Osteoblast (primary cell): ENCODE measurements at regions not wholly inside any gene's neighbourhood (a gene's known extent, or its start where the extent isn't known, plus 50 kb on each side); places are given as distances from the start of the nearest gene placed in this dataset.

Experiments
- DNase-seq: peaks from one replicate; pipeline ENCODE4 v3.0.0; 2011; ENCODE audit warnings: low spot score, mixed read lengths; ENCODE audit not compliant: insufficient read length; ENCODE audit errors: missing footprints
- H2AFZ ChIP-seq: 2 replicates; pipeline ENCODE4 v1.6.0; 2011; ENCODE audit warnings: mild to moderate bottlenecking, low read length
- H3K27ac ChIP-seq: 2 replicates; pipeline ENCODE4 v1.5.1; 2011; ENCODE audit warnings: mild to moderate bottlenecking, low read depth, low read length, moderate library complexity
- H3K27me3 ChIP-seq: 2 replicates; pipeline ENCODE4 v1.6.0; 2012; ENCODE audit warnings: mild to moderate bottlenecking, control low read depth, inconsistent platforms, low read length, moderate library complexity; ENCODE audit not compliant: insufficient read depth
- H3K36me3 ChIP-seq: 2 replicates; pipeline ENCODE4 v1.5.1; 2011; ENCODE audit warnings: mild to moderate bottlenecking, low read length, control low read depth, moderate library complexity; ENCODE audit not compliant: insufficient read depth
- H3K4me1 ChIP-seq: 2 replicates; pipeline ENCODE4 v1.5.1; 2011; ENCODE audit warnings: mild to moderate bottlenecking, low read length, control low read depth, moderate library complexity; ENCODE audit not compliant: insufficient read depth
- H3K4me2 ChIP-seq: 2 replicates; pipeline ENCODE4 v1.6.0; 2011; ENCODE audit warnings: mild to moderate bottlenecking, low read length; ENCODE audit not compliant: insufficient read depth
- H3K4me3 ChIP-seq: fragments of 200-600 bp; sonication (generic); 3 replicates; pipeline ENCODE4 v1.5.1; 2012; ENCODE audit warnings: mild to moderate bottlenecking, low read length, inconsistent platforms; ENCODE audit not compliant: insufficient read depth
- H3K79me2 ChIP-seq: 2 replicates; pipeline ENCODE4 v1.6.0; 2012; ENCODE audit warnings: mild to moderate bottlenecking, low read length, control low read depth, inconsistent platforms; ENCODE audit not compliant: insufficient read depth
- H3K9me3 ChIP-seq: 2 replicates; pipeline ENCODE4 v1.5.1; 2011; ENCODE audit warnings: low read depth, low read length, control low read depth
- H4K20me1 ChIP-seq: 2 replicates; pipeline ENCODE4 v1.6.0; 2012; ENCODE audit warnings: mild to moderate bottlenecking, low read length, control low read depth; ENCODE audit not compliant: insufficient read depth
- CTCF ChIP-seq: IDR thresholded peaks from 2 replicates; pipeline ENCODE4 v1.5.1; 2011; ENCODE audit warnings: mild to moderate bottlenecking, low read depth, low read length, moderate library complexity; ENCODE audit errors: extremely low read depth

GRCh38 chr13:97844151-97844550, 109.3 kb upstream of the IPO5 start:
- H3K4me2 ChIP-seq: no peak overlapping the region
- no peak for TF ChIP-seq CTCF
- no peaks in the 10 kb centered on the region for H3K4me1 ChIP-seq
- no peak overlapping the region for H2AFZ ChIP-seq
- no peak overlapping the region for H3K27ac ChIP-seq
- H3K79me2 ChIP-seq: no peaks in the 10 kb centered on the region
- H3K27me3 ChIP-seq: peaks cover 30% of the 10 kb centered on the region
- H4K20me1 ChIP-seq: no peaks in the 10 kb centered on the region
- H3K9me3 ChIP-seq: no peaks in the 10 kb centered on the region
- H3K36me3 ChIP-seq: no peaks in the 10 kb centered on the region
- DNase-seq: no peak
- H3K4me3 ChIP-seq: no peak overlapping the region

- Histone ChIP-seq H3K4me2 (no peak overlapping the region), H2AFZ (no peak overlapping the region), H3K79me2 (no peaks in the 10 kb centered on the region), H3K27me3 (peaks cover 5% of the 10 kb centered on the region), H3K4me1 (peaks cover 9% of the 10 kb centered on the region), H3K4me3 (no peak overlapping the region), H4K20me1 (no peaks in the 10 kb centered on the region), H3K9me3 (no peaks in the 10 kb centered on the region), H3K36me3 (no peaks in the 10 kb centered on the region), H3K27ac (no peak overlapping the region)
- no peak for TF ChIP-seq CTCF
- no peak for DNase-seq
These were observed 104.6 kb upstream of the IPO5 start for GRCh38 chr13:97848886-97849285.

- H3K79me2 ChIP-seq: no peaks in the 10 kb centered on the region
- H3K4me3 ChIP-seq: no peak overlapping the region
- H3K27me3 ChIP-seq: peaks cover 2% of the 10 kb centered on the region
- peak; percentile 57 for TF ChIP-seq CTCF
- no peak overlapping the region for H3K4me2 ChIP-seq
- no peaks in the 10 kb centered on the region for H3K9me3 ChIP-seq
- DNase-seq: peak; percentile 62
- no peak overlapping the region for H2AFZ ChIP-seq
- no peak overlapping the region for H3K27ac ChIP-seq
- no peaks in the 10 kb centered on the region for H3K36me3 ChIP-seq
- H3K4me1 ChIP-seq: peaks cover 10% of the 10 kb centered on the region
- H4K20me1 ChIP-seq: no peaks in the 10 kb centered on the region
These were observed 104.2 kb upstream of the IPO5 start for GRCh38 chr13:97849305-97849704.

- Histone ChIP-seq H3K4me2 (no peak overlapping the region), H3K4me3 (no peak overlapping the region), H2AFZ (no peak overlapping the region), H3K79me2 (no peaks in the 10 kb centered on the region), H4K20me1 (no peaks in the 10 kb centered on the region), H3K9me3 (no peaks in the 10 kb centered on the region), H3K27ac (no peak overlapping the region), H3K4me1 (peaks cover 17% of the 10 kb centered on the region), H3K36me3 (no peaks in the 10 kb centered on the region), H3K27me3 (peaks cover 2% of the 10 kb centered on the region)
- DNase-seq: no peak
- TF ChIP-seq CTCF: no peak
These were observed 102.2 kb upstream of the IPO5 start for GRCh38 chr13:97851269-97851668.
